OCI-M1 (cell line): ENCODE measurements at regions not wholly inside any gene's neighbourhood (a gene's known extent, or its start where the extent isn't known, plus 50 kb on each side); places are given as distances from the start of the nearest gene placed in this dataset.
A peak's percentile ranks its signal among the peaks of the same experiment; 100 is the strongest.
"Not testable (repeated sequence)": the region's sequence is repeated elsewhere in the genome, so short reads cannot be mapped to it uniquely, and the experiment has no call there.

Experiments used
- DNase-seq: peaks from one replicate; lab custom pipeline; 2025; lab: John Stamatoyannopoulos, UW

DNA sequence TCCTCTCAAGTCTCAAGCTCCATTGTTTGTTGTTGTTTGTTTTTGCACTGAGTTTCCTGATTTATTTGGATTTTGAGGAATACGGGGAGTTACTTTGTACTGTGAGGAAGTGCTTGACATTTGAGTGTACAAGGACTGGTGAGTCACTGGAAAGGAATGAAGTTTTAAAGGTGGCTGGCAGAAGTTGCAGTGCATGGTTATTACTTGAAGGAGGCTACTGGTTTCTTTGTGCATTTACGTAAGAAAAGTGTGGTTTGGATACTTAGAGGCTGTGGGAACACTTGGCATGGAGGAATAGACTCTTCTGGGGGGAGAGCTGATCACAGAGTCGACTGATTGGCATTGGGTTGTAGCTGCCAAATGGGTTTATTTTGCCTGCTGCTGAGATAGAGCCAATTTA is 919.0 kb downstream of the TAF11L14 start:
- no peak for DNase-seq

- no peak for DNase-seq
Observed at GRCh38 chr5:18560602-18561001, 926.3 kb downstream of the TAF11L14 start.

DNA sequence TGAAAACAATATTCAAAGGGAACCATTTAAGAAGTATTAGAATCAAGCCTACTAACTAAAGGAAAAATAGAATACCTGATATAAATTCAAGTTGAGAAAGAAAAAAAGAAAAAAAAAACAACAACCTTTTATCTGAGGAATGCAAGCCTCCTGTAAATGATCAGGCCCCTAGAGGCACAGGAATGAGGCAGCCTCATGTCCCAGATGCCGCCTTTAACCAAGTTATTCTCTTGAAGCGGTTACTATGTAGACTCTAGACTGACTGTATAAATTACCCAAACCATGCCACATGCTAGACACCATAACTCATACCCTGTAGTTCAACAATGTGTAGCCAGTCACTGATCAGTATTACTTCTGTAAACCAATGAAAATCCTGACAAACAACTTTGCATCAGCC is 929.6 kb downstream of the TAF11L14 start:
- DNase-seq: no peak

GRCh38 chr5:18566671-18567070 is 932.4 kb downstream of the TAF11L14 start:
- no peak for DNase-seq

DNA sequence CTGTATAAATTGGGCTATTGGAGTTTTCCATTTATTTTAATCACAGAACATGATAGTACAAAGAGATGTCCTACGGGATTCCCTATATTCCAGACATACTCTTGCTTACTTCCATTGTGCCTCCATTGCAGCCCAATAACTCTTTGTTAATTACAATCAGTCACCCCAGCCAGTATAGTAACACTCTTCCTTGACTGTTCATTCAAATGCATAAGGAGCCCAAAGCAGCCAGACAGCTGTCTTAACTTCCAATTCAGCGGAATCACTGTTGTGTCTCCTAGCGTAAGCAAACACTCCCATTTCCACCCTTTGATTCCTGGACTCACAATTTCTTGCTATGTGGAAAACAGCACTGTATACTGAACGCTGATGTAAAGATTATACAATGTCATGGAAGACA is 942.3 kb downstream of the TAF11L14 start:
- no peak for DNase-seq

DNA sequence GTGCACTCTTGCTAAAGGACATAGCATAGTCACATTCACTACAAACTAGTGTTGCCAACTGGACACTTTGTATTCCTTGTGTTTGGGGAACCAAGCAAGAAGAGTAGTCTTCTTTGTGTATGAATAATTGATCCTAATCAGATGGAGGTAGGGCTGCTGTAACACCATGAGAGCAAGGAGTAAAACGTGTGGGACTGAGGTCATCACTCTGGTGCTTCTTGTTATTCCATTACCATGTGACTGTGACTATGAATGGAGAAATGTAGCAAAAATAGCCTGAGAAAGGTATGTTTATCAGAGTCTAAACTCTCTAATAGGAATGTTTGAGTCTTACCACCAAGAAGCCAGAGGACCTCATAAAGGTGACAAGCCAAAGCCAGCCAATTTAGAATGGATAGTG is 966.9 kb downstream of the TAF11L14 start:
- DNase-seq: no peak

GRCh38 chr5:18602402-18602801 is 968.1 kb downstream of the TAF11L14 start:
- DNase-seq: no peak

- no peak for DNase-seq
Observed at GRCh38 chr5:18605186-18605585, 970.9 kb downstream of the TAF11L14 start.

- DNase-seq: no peak
Observed at GRCh38 chr5:18607570-18607969, 973.3 kb downstream of the TAF11L14 start.

DNA sequence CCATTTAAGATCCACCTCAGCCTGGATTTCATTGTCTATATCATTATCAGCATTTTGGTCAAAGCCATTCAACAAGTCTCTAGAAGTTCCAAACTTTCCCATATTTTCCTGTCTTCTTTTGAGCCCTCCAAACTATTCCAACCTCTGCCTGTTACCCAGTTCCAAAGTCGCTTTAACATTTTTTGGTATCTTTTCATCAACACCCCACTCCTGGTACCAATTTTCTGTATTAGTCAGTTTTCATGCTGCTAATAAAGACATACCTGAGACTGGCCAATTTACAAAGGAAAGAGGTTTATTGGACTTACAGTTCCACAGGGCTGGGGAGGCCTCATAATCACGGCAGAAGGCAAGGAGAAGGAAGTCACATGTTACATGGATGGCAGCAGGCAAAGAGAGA is 982.9 kb downstream of the TAF11L14 start:
- DNase-seq: not testable (repeated sequence)

DNA sequence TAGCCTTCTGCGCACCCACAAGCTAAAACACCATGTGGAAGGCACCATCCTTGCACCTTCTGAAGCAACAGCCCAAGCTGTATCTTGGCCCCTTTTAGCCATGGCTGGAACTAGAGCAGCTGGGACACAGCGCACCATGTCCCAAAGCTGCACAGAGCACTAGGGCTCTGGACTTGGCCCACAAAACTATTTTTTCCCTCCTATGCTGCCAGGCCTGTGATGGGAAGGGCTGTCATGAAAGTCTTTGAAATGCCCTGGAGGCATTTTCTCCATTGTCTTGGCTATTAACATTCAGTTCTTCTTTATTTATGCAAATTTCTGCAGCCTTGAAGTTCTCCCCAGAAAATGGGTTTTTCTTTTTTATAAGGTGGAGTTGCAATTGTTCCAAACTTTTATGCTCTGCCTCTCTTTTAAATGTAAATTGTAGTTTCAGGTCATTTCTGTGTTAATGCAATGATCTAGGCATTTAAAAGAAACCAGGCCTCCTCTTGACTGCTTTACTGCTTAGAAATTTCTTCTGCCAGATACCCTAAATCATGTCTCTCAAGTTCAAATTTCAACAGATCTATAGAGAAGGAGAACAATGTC is 996.3 kb downstream of the TAF11L14 start:
- no peak for DNase-seq

DNA sequence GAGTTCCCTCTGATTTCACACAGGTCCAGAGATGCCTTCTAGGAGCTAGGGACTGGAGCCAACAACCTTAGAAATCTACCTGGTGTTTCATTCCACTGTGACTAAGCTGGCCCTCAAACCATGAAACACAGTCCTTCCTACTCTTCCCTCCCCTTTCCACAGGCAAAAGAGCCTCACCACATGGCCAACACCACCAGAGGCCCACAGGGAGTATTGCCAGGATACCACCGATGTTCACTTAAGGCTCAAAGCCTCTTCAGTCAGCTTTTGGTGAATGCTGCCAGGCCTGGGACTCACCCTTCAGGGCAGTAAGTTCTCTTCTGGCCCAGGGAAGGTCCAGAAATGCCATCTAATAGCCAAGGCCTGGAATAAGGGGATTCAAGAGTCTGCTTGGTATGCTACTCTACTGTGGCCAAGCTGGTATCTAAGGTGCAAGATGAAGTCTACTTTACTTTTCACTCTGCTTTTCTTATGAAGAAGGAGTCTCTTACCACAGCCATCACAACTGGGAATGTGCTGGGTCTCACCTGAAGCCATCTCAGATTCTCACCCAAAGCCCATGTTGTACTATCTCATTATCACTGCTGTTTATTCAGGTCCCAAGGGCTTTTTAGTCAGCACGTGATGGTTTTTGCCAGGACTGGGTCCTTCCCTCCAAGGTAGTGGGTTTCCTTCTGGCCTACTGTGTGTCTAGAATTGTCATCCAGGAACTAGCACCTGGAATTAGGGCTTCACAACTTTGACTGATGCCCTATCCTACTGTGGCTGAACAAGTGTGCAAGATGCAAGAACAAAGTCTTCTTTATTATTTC is 1018.4 kb downstream of the TAF11L14 start:
- no peak for DNase-seq

GRCh38 chr5:18653216-18653752 is 1019.0 kb downstream of the TAF11L14 start:
- peak; percentile 8 for DNase-seq

DNA sequence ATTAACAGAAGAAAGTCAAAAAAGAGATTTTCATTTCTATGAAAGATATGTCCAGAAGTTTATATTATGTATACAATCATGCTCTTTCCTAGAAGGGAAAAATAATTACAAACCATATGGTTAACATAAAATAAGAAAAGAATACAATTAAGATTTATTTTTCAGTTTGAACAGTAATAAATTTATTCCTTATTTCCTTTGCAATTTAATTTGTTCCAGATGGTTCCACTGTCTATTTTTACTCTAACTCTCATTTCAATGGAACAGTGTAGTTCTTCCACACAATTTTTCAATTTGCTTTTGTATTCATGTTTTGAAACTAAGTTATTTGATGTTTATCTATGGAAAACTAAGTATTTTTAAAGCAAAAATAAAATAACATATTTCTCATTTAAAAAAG is 1026.3 kb downstream of the TAF11L14 start:
- no peak for DNase-seq

DNA sequence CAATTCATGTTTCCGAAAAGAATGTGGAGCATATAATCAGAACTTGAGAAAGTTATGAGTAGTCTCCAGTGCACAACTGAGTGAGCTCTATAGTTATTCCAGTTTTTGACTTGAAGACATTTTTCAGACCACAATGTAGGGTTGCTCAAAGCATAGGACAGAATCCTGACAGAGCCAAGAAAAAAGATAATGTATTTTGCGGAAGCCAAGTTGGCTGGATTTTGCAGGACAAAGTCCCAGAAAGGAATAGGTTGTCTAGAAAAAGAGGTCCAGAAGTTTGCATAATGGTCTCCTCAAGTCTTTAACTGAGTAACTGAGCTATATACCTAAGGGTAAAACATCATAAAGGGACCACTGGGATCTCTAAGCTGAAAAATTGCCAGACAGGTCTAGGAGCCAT is 1028.0 kb downstream of the TAF11L14 start:
- no peak for DNase-seq

DNA sequence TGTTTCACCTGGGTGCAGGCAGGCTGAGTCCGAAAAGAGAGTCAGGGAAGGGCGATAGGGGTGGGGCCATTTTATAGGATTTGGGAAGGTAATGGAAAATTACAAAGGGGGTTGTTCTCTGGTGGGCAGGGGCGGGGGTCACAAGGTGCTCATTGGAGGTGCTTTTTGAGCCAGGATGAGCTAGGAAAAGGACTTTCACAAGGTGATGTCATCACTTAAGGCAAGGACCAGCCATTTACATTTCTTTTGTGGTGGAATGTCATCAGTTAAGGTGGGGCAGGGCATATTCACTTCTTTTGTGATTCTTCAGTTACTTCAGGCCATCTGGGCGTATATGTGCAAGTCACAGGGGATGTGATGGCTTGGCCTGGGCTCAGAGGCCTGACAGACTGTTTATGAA is 1040.0 kb downstream of the TAF11L14 start:
- DNase-seq: not testable (repeated sequence)

DNA sequence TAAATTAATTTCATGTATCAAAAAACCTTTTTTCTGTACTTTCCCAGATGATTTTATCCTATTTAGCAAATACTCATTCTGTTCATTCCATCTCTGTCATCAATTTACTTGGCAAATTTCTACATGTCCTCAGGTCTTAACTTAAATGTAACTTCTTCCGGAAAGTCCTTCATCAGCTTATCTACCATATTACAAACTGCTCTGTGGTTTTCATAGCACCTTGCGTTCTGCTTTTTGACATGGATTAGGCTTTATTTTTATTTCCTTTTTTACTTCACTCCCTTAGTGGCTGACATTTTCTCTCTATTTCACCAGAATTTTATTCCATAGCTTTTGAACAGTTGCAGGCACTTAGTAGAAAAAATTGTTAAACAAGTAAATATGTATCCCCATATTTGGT is 1040.8 kb downstream of the TAF11L14 start:
- DNase-seq: peak; percentile 63

DNA sequence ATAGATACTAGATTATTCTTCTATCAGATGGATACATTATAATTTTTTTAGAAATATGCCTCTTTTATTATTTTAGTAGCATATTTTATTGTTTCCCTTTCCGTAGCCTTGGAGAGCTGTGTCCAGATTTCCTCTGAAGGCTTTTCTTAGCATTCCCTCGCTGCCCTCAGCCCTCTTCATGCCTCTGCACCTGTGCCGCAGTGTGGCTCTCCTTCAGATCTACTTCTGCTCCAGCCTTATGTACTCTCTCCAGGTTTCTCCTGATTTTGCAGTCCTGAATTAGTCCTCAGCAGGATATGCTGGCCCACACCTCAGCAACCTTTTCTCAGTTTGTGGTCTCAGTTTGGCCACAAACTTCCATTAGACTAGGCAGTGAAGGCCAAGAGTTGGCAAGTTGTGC is 1052.0 kb downstream of the TAF11L14 start:
- DNase-seq: no peak

DNA sequence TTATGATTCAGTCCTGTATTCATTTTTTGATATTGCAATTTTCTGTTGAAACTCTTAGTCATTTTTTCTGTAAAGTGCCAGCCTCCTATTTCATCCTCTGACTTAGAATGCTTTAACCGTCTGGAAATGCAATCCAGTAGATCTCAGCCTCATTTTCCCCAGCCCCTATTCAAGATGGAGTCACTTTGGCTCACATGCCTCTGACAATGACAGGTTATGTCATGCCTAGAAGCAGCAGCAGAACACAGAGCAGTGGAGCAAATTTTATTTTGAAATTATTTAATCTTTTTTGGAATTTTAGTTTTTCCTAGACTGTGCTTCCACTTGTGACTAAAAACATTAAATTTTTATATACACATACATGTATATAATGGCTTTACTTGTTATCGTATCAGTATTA is 1053.2 kb downstream of the TAF11L14 start:
- DNase-seq: no peak

DNA sequence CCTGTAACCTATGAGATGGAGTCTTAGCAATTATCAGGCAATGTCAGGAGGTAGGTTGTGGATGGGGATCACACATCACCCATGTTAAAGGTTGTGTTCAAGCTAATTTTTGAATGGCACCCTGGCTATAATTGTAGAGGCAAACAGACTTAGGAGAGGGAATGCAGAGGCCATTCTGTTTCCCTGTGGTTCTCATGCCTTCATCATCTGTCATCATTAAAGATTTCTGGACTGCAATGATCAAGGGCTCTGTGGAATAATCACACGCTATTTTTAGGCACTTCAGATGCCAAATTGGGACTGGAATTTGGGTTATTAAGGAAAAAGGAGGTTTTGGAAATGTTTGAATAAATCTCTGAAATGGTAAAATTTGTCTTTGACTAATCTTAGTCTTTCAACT is 1065.4 kb downstream of the TAF11L14 start:
- DNase-seq: no peak

DNA sequence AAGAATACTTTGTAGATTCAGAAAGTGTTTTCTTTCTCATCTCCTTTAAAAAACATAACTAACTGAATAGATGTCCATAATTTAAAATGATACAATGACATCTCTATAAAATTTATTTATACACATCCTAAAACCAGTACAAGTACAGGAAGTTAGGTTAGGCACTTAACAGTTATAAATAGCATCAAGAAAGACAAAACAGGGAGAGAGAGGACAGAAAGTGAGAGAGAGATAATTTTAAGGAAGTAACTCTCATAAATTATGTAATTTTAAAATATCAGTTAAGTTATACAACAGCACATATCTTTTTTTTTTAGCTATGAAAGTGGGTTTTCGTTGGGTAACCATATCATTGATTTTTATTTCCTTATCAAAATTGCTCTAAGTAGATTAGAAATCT is 1068.6 kb downstream of the TAF11L14 start:
- peak; percentile 15 for DNase-seq

- DNase-seq: no peak
Observed at GRCh38 chr5:18712936-18713485, 1078.8 kb downstream of the TAF11L14 start.

GRCh38 chr5:18720002-18720401 is 1085.7 kb downstream of the TAF11L14 start:
- no peak for DNase-seq
